Activated naive CD4-positive, alpha-beta T cell treated with Interleukin-2 at 50 U/mL for 16 hours (primary cell): ENCODE measurements at regions not wholly inside any gene's neighbourhood (a gene's known extent, or its start where the extent isn't known, plus 50 kb on each side); places are given as distances from the start of the nearest gene placed in this dataset.
"Not testable (repeated sequence)": the region's sequence is repeated elsewhere in the genome, so short reads cannot be mapped to it uniquely, and the experiment has no call there.

ENCODE experiments used
- DNase-seq: peaks from one replicate; pipeline ENCODE4 v3.0.0-alpha.2; 2020

GRCh38 chr1:60847855-60848582 lies 234.3 kb upstream of the NFIA start:
- no peak for DNase-seq

- no peak for DNase-seq
Measured at GRCh38 chr1:60847391-60847790, 235.0 kb upstream of the NFIA start.

GRCh38 chr1:60845659-60846058 lies 236.7 kb upstream of the NFIA start:
- DNase-seq, result not testable (repeated sequence)

- no peak for DNase-seq
Measured at GRCh38 chr1:60842304-60842703, 240.1 kb upstream of the NFIA start.

- no peak for DNase-seq
Measured at GRCh38 chr1:60841116-60842046, 241.0 kb upstream of the NFIA start.

GRCh38 chr1:60840476-60840875 lies 241.9 kb upstream of the NFIA start:
- not testable (repeated sequence) for DNase-seq

GRCh38 chr1:60835649-60836048 lies 246.7 kb upstream of the NFIA start:
- no peak for DNase-seq

- DNase-seq, result no peak
Measured at GRCh38 chr1:60833173-60833572, 249.2 kb upstream of the NFIA start.

GRCh38 chr1:60832367-60832766 lies 250.0 kb upstream of the NFIA start:
- DNase-seq, result no peak

- DNase-seq, result no peak
Measured at GRCh38 chr1:60831780-60832179, 250.6 kb upstream of the NFIA start.

- no peak for DNase-seq
Measured at GRCh38 chr1:60828944-60829343, 253.4 kb upstream of the NFIA start.

GRCh38 chr1:60826320-60827094 lies 255.9 kb upstream of the NFIA start:
- DNase-seq, result no peak

- no peak for DNase-seq
Measured at GRCh38 chr1:60825593-60825992, 256.8 kb upstream of the NFIA start.

GRCh38 chr1:60823151-60823550 lies 259.2 kb upstream of the NFIA start:
- no peak for DNase-seq

GRCh38 chr1:60822252-60822651 lies 260.1 kb upstream of the NFIA start:
- no peak for DNase-seq

- DNase-seq, result no peak
Measured at GRCh38 chr1:60821156-60821555, 261.2 kb upstream of the NFIA start.

GRCh38 chr1:60818969-60819701 lies 263.2 kb upstream of the NFIA start:
- DNase-seq, result no peak

- no peak for DNase-seq
Measured at GRCh38 chr1:60813071-60813470, 269.3 kb upstream of the NFIA start.

GRCh38 chr1:60809204-60809980 lies 273.0 kb upstream of the NFIA start:
- no peak for DNase-seq

- no peak for DNase-seq
Measured at GRCh38 chr1:60808676-60809075, 273.7 kb upstream of the NFIA start.

GRCh38 chr1:60802884-60803283 lies 279.5 kb upstream of the NFIA start:
- no peak for DNase-seq

GRCh38 chr1:60797351-60797750 lies 285.0 kb upstream of the NFIA start:
- DNase-seq, result no peak
